AG04450 (cell line): ENCODE measurements at regions not wholly inside any gene's neighbourhood (a gene's known extent, or its start where the extent isn't known, plus 50 kb on each side); places are given as distances from the start of the nearest gene placed in this dataset.

Experiments
- CTCF ChIA-PET: fragments of 300-600, 350-600 bp; formaldehyde crosslinking; extraction: SDS; loops from one replicate; lab custom pipeline; 2022; ENCODE audit warnings: antibody characterized with exemption, inconsistent platforms; lab: Charles Lee
- POLR2A ChIA-PET: fragments of 350-600 bp; formaldehyde crosslinking; extraction: SDS; loops from one replicate; lab custom pipeline; 2021; ENCODE audit warnings: antibody characterized with exemption, inconsistent platforms; lab: Yijun Ruan, JAX
- DNase-seq: peaks from one replicate; pipeline ENCODE4 v3.0.0-alpha.2; 2011; ENCODE audit warnings: low read depth, low spot score
- H3K27ac ChIP-seq: one replicate; pipeline ENCODE4 v1.5.1; 2012; ENCODE audit warnings: low read depth, low read length, control low read depth
- H3K27me3 ChIP-seq: one replicate; pipeline ENCODE4 v1.6.0; 2012; ENCODE audit warnings: low read length; ENCODE audit not compliant: control insufficient read depth, insufficient read depth
- H3K4me3 ChIP-seq: 2 replicates; pipeline ENCODE4 v1.5.1; 2011; ENCODE audit warnings: mild to moderate bottlenecking, low read depth, low read length, control low read depth
- H3K9me3 ChIP-seq: 2 replicates; pipeline ENCODE4 v1.5.1; 2012; ENCODE audit warnings: low read length; ENCODE audit not compliant: control insufficient read depth, insufficient read depth
- CTCF ChIP-seq: IDR thresholded peaks from 2 replicates; pipeline ENCODE4 v1.5.1; 2011; ENCODE audit warnings: low read depth, low read length, control low read depth, inconsistent platforms

DNA sequence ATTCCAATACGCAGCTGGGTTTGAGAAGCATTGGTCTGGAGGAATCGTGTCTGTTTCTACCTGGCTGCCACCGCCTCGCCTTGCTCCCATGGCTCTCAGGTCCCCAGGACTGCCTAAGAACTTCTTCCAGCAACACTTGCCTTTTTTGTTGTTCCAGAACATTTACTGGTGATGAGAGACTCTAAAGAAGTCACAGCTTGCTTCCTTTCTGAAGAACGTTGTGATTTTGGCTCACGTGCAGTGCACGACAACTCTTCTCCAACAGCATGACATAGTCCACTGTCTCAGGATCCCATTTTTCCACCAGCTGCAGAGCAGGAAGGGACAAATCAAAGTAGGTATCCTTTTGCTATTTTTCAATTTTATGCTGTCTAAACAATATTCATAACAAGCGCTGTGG lies 940.9 kb downstream of the SLC4A3 start:
- CTCF ChIA-PET: no interaction called here
- Histone ChIP-seq H3K27ac (no peak overlapping the region), H3K4me3 (no peak overlapping the region), H3K9me3 (no peaks in the 10 kb centered on the region), H3K27me3 (no peaks in the 10 kb centered on the region)
- no peak for DNase-seq
- TF ChIP-seq CTCF: no peak
- POLR2A ChIA-PET: interaction anchor here (0.7 kb wide), 1 partner anchor 651 kb away, joined by 3 read pairs; no protein-coding TSS in a partner anchor

- no peak for DNase-seq
- Histone ChIP-seq H3K27ac (no peak overlapping the region), H3K9me3 (no peaks in the 10 kb centered on the region), H3K4me3 (no peak overlapping the region), H3K27me3 (no peaks in the 10 kb centered on the region)
- POLR2A ChIA-PET: no interaction called here
- TF ChIP-seq CTCF: no peak
- CTCF ChIA-PET: no interaction called here
These were observed 941.9 kb downstream of the SLC4A3 start for GRCh38 chr2:220569112-220569897.

- Histone ChIP-seq H3K27me3 (no peaks in the 10 kb centered on the region), H3K27ac (no peak overlapping the region), H3K4me3 (no peak overlapping the region), H3K9me3 (no peaks in the 10 kb centered on the region)
- ChIA-PET CTCF (interaction anchor here (1.0 kb wide), 1 partner anchor 468 kb away, joined by 3 read pairs; no protein-coding TSS in a partner anchor), POLR2A (no interaction called here)
- no peak for TF ChIP-seq CTCF
- DNase-seq: no peak
These were observed 945.0 kb downstream of the SLC4A3 start for GRCh38 chr2:220572385-220572784.

DNA sequence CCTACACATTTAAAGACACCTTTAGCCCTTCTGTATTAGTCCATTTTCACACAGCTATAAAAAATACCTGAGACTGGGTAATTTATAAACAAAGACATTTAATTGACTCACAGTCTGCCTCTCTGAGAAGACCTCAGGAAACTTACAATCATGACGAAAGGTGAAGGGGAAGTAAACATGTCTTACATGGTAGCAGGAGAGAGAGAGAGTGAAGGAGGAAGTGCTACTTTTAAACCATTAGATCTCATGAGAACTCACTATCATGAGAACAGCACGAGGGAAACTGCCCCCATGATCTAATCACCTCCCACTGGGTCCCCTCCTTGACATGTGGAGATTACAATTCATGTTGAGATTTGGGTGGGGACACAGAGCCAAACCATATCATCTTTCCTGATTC lies 946.6 kb downstream of the SLC4A3 start:
- ChIA-PET POLR2A (no interaction called here), CTCF (no interaction called here)
- Histone ChIP-seq H3K9me3 (no peaks in the 10 kb centered on the region), H3K27ac (no peak overlapping the region), H3K27me3 (no peaks in the 10 kb centered on the region), H3K4me3 (no peak overlapping the region)
- no peak for TF ChIP-seq CTCF
- no peak for DNase-seq

DNA sequence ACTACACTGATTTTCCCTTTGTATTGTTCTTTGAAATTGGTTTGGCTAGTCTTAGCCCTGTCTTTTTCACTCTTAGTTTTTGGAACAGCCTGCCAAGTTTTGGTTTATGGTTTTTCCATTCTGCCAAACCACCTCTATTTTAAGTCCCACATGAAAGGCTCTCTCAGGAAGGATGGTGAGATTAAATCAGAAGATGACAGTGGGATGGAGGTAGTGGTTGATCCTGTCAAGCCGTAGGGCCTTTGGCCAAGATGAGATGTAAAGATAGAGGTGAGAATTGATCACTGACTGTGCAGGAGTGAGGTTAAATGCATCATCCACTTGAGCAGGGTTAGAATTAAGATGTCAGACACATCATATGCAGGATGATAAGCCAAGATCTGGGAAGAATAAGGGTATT lies 948.5 kb downstream of the SLC4A3 start:
- Histone ChIP-seq H3K9me3 (no peaks in the 10 kb centered on the region), H3K27me3 (no peaks in the 10 kb centered on the region), H3K4me3 (no peak overlapping the region), H3K27ac (no peak overlapping the region)
- no peak for DNase-seq
- POLR2A ChIA-PET: no interaction called here
- CTCF ChIA-PET: no interaction called here
- no peak for TF ChIP-seq CTCF
